ENCODE measurements at regions not wholly inside any gene's neighbourhood (a gene's known extent, or its start where the extent isn't known, plus 50 kb on each side); places are given as distances from the start of the nearest gene placed in this dataset.
A peak's percentile ranks its signal among the peaks of the same experiment; 100 is the strongest.

- no peak for DNase-seq (ENCODE audit: low read depth, low spot score)
- ChIA-PET POLR2A (no interaction called here), CTCF (no interaction called here)
- no peak overlapping the region for H3K4me3 ChIP-seq (ENCODE audit: low read depth, low read length)
- no peak for TF ChIP-seq CTCF (IDR thresholded peaks at IDR 0.05; ENCODE audit: insufficient read depth, low read length, missing control alignments)
Observed at GRCh38 chr1:194600716-194601115, 1414.3 kb upstream of the B3GALT2 start.

GRCh38 chr1:194598098-194598497 is 1411.7 kb upstream of the B3GALT2 start:
- POLR2A ChIA-PET = no interaction called here
- DNase-seq (ENCODE audit: low read depth, low spot score) = no peak
- CTCF ChIA-PET = no interaction called here
- no peak overlapping the region for H3K4me3 ChIP-seq (ENCODE audit: low read depth, low read length)
- no peak for TF ChIP-seq CTCF (IDR thresholded peaks at IDR 0.05; ENCODE audit: insufficient read depth, low read length, missing control alignments)

GRCh38 chr1:194586302-194586701 is 1399.9 kb upstream of the B3GALT2 start:
- POLR2A ChIA-PET = no interaction called here

GRCh38 chr1:194584052-194584451 is 1397.6 kb upstream of the B3GALT2 start:
- CTCF ChIA-PET = no interaction called here
- H3K4me3 ChIP-seq (ENCODE audit: low read depth, low read length) = no peak overlapping the region
- no peak for DNase-seq (ENCODE audit: low read depth, low spot score)
- POLR2A ChIA-PET = no interaction called here
- TF ChIP-seq CTCF (IDR thresholded peaks at IDR 0.05; ENCODE audit: insufficient read depth, low read length, missing control alignments) = no peak

More at GRCh38 chr1:194586302-194586701, 1399.9 kb upstream of the B3GALT2 start:
- DNase-seq (ENCODE audit: low read depth, low spot score) = no peak
- CTCF ChIA-PET = no interaction called here
- no peak for TF ChIP-seq CTCF (IDR thresholded peaks at IDR 0.05; ENCODE audit: insufficient read depth, low read length, missing control alignments)
- H3K4me3 ChIP-seq (ENCODE audit: low read depth, low read length) = no peak overlapping the region

- no peak for TF ChIP-seq CTCF (IDR thresholded peaks at IDR 0.05; ENCODE audit: insufficient read depth, low read length, missing control alignments)
- POLR2A ChIA-PET = no interaction called here
- CTCF ChIA-PET = no interaction called here
- no peak overlapping the region for H3K4me3 ChIP-seq (ENCODE audit: low read depth, low read length)
- DNase-seq (ENCODE audit: low read depth, low spot score) = peak; percentile 4
Observed at GRCh38 chr1:194570476-194570875, 1384.1 kb upstream of the B3GALT2 start.

GRCh38 chr1:194568610-194569009 is 1382.2 kb upstream of the B3GALT2 start:
- CTCF ChIA-PET = no interaction called here
- no peak for DNase-seq (ENCODE audit: low read depth, low spot score)
- H3K4me3 ChIP-seq (ENCODE audit: low read depth, low read length) = no peak overlapping the region
- POLR2A ChIA-PET = no interaction called here
- TF ChIP-seq CTCF (IDR thresholded peaks at IDR 0.05; ENCODE audit: insufficient read depth, low read length, missing control alignments) = no peak

Data from AG04449 (cell line).